Testis (tissue), 2 donors: ENCODE measurements at regions not wholly inside any gene's neighbourhood (a gene's known extent, or its start where the extent isn't known, plus 50 kb on each side); places are given as distances from the start of the nearest gene placed in this dataset.

Source experiments
- POLR2A ChIP-seq: fragments of 450-650 bp; IDR thresholded peaks from one replicate; pipeline ENCODE4 v1.6.1; 2017; ENCODE audit warnings: antibody characterized with exemption, mild to moderate bottlenecking, moderate library complexity
- TF ChIP-seq, protein P1 (sequence below), 3 experiments: fragments of 450-650 bp in 2 of 3; fragments of 200-600 bp in 1 of 3; sonication (generic) in 1 of 3; IDR thresholded peaks; one replicate each; pipeline ENCODE4 v1.5.1; 2016 to 2019; ENCODE audit warnings: antibody characterized with exemption in 3 of 3, mild to moderate bottlenecking in 2 of 3, moderate library complexity in 1 of 3

DNA sequence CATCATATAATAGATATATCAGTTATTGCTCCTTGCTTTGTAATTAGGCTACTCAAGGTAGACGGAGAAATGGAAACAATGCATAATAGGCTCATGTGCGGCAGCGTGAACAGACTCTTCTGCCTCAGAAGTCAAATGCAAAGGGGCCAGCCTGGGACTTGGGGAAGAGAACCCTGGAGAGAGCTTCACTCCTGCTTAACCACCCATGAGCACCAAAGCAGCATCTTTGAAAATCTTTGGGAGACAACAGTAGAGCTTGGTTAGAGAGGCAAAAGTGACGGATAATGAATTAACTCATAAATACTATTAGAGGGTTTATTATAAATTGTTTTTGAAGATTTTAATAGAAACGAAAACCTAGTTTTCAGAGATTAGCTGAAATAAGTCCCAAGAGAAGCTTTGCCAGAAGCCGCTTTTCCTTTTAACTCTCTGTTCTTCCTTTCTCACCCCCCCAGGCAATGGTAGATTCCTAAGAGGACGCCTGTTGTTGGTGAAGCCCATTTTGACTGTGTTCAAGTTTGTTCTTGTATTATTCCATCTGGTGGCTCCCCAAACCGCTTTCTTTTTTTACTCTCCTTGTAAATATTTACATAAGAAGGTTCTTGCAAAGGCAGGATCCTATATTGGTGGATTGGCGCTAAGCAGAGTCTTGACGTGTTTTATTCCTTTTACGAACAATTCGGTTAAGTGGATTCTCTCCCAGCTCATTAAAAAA is 196.0 kb upstream of the TPRG1 start:
- TF ChIP-seq, protein P1, sequence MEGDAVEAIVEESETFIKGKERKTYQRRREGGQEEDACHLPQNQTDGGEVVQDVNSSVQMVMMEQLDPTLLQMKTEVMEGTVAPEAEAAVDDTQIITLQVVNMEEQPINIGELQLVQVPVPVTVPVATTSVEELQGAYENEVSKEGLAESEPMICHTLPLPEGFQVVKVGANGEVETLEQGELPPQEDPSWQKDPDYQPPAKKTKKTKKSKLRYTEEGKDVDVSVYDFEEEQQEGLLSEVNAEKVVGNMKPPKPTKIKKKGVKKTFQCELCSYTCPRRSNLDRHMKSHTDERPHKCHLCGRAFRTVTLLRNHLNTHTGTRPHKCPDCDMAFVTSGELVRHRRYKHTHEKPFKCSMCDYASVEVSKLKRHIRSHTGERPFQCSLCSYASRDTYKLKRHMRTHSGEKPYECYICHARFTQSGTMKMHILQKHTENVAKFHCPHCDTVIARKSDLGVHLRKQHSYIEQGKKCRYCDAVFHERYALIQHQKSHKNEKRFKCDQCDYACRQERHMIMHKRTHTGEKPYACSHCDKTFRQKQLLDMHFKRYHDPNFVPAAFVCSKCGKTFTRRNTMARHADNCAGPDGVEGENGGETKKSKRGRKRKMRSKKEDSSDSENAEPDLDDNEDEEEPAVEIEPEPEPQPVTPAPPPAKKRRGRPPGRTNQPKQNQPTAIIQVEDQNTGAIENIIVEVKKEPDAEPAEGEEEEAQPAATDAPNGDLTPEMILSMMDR (IDR thresholded peaks at IDR 0.05): no peak
- no peak for TF ChIP-seq POLR2A
